Vagina (tissue), 2 donors: ENCODE measurements at regions not wholly inside any gene's neighbourhood (a gene's known extent, or its start where the extent isn't known, plus 50 kb on each side); places are given as distances from the start of the nearest gene placed in this dataset.

ENCODE experiments used
- DNase-seq, 2 donors: peaks; one replicate each; pipeline ENCODE4 v3.0.0-alpha.2; 2017; ENCODE audit errors: extremely low spot score in 2 of 2
- H3K27ac ChIP-seq: fragments of 200-600 bp; sonication (generic); one replicate; pipeline ENCODE4 v1.5.1; 2019
- H3K27me3 ChIP-seq: fragments of 200-600 bp; sonication (generic); one replicate; pipeline ENCODE4 v1.5.1; 2019
- H3K36me3 ChIP-seq, 2 donors: fragments of 200-600 bp; sonication (generic); one replicate each; pipeline ENCODE4 v1.5.1; 2017 to 2019
- H3K4me1 ChIP-seq: fragments of 200-600 bp; sonication (generic); one replicate; pipeline ENCODE4 v1.5.1; 2019
- H3K4me3 ChIP-seq, 2 donors: fragments of 200-600 bp; sonication (generic); 1 replicate in 1 of 2; 2 replicates in 1 of 2; pipeline ENCODE4 v1.5.1; 2016 to 2019
- H3K9me3 ChIP-seq: fragments of 200-600 bp; sonication (generic); one replicate; pipeline ENCODE4 v1.5.1; 2019
- POLR2A ChIP-seq, 2 donors: fragments of 450-650 bp; IDR thresholded peaks; one replicate each; pipeline ENCODE4 v1.6.1; 2017; ENCODE audit warnings: antibody characterized with exemption in 2 of 2, mild to moderate bottlenecking in 2 of 2, moderate library complexity in 2 of 2
- POLR2AphosphoS5 ChIP-seq, 2 donors: sonication (generic); formaldehyde crosslinking; IDR thresholded peaks; one replicate each; pipeline ENCODE4 v1.9.0; 2017; ENCODE audit warnings: antibody characterized with exemption in 2 of 2, mild to moderate bottlenecking in 2 of 2, low read depth in 1 of 2; ENCODE audit not compliant: insufficient read depth in 1 of 2
- intact Hi-C: fragments of 100-400 bp; cut with DNase I; formaldehyde crosslinking; loops from one replicate; pipeline ENCODE4 v1.15.1; 2023
- TF ChIP-seq, protein P1 (sequence below), 3 experiments: fragments of 450-650 bp in 2 of 3; fragments of 200-600 bp in 1 of 3; sonication (generic) in 1 of 3; IDR thresholded peaks; one replicate each; pipeline ENCODE4 v1.5.1; 2017 to 2019; ENCODE audit warnings: antibody characterized with exemption in 3 of 3, mild to moderate bottlenecking in 2 of 3, moderate library complexity in 2 of 3

DNA sequence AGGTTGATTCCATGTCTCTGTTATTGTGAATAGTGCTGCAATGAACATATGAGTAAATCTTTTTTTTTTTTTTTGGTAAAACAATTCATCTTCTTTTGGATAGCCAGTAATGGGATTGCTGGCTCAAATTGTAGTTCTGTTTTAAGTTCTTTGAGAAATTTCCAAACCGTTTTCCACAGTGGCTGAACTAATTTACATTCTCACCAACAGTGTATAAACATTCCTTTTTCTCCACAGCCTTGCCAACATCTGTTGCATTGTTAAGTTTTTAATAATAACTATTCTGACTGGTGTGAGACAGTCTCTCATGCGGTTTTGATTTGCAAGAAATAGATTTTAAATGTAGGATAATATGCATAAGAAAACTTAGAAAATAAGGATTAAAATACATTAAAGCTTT is 279.0 kb upstream of the EPHA3 start:
- no peak overlapping the region for H3K4me3 ChIP-seq
- no peaks in the 10 kb centered on the region for H3K27me3 ChIP-seq
- no peaks in the 10 kb centered on the region for H3K9me3 ChIP-seq
- H3K4me1 ChIP-seq = no peaks in the 10 kb centered on the region
- no peak overlapping the region for H3K27ac ChIP-seq
- DNase-seq = no peak
- no peaks in the 10 kb centered on the region for H3K36me3 ChIP-seq
- intact Hi-C loops = no loop called here
- no peak for TF ChIP-seq POLR2AphosphoS5 (IDR thresholded peaks at IDR 0.05; ENCODE audit: insufficient read depth in 1 of 2, low read depth in 1 of 2)
- TF ChIP-seq POLR2A (IDR thresholded peaks at IDR 0.05) = no peak
- TF ChIP-seq, protein P1, sequence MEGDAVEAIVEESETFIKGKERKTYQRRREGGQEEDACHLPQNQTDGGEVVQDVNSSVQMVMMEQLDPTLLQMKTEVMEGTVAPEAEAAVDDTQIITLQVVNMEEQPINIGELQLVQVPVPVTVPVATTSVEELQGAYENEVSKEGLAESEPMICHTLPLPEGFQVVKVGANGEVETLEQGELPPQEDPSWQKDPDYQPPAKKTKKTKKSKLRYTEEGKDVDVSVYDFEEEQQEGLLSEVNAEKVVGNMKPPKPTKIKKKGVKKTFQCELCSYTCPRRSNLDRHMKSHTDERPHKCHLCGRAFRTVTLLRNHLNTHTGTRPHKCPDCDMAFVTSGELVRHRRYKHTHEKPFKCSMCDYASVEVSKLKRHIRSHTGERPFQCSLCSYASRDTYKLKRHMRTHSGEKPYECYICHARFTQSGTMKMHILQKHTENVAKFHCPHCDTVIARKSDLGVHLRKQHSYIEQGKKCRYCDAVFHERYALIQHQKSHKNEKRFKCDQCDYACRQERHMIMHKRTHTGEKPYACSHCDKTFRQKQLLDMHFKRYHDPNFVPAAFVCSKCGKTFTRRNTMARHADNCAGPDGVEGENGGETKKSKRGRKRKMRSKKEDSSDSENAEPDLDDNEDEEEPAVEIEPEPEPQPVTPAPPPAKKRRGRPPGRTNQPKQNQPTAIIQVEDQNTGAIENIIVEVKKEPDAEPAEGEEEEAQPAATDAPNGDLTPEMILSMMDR (IDR thresholded peaks at IDR 0.05) = no peak

DNA sequence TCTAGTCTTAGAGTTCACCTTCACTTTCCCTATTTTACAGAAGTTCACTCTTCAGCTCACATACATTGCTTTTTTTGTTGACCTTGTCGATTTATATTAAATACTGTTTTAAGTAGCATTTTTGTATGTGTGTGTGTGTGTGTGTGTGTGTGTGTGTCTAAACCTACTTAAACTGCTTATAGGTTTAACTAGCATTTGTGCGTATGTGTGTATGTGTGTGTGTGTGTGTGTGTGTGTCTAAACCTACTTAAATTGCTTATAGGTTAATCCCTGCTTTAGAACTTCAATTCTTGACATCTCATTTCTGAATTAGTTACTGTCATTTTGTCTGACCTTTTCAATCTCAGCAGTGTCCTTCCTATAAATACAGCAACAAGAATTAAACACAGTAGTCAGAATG is 254.8 kb upstream of the EPHA3 start:
- TF ChIP-seq, protein P1 (IDR thresholded peaks at IDR 0.05) = no peak
- TF ChIP-seq POLR2A (IDR thresholded peaks at IDR 0.05) = no peak
- TF ChIP-seq POLR2AphosphoS5 (IDR thresholded peaks at IDR 0.05; ENCODE audit: insufficient read depth in 1 of 2, low read depth in 1 of 2) = no peak
- Histone ChIP-seq H3K36me3 (no peaks in the 10 kb centered on the region), H3K4me1 (no peaks in the 10 kb centered on the region), H3K27me3 (no peaks in the 10 kb centered on the region), H3K27ac (no peak overlapping the region), H3K4me3 (no peak overlapping the region), H3K9me3 (no peaks in the 10 kb centered on the region)
- DNase-seq = no peak
- intact Hi-C loops = no loop called here

DNA sequence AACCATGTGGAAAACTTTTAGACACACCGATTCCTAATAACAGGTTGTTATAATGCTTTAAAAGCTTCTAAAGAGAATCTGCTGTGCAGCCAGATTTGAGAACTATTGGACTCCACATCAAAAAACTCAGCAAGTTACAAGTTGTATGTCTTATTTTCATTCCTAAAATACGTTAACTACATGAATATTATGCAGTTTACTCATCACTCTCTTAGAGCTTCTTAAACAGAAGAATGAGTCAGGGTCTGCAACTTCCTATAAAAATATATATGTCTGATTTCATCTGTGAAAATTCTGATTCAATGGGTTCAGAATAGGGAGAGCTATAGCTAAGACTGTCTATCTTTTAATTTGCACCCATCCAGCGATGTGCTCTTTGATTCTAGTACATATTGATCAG is 244.2 kb upstream of the EPHA3 start:
- intact Hi-C loops = no loop called here

DNA sequence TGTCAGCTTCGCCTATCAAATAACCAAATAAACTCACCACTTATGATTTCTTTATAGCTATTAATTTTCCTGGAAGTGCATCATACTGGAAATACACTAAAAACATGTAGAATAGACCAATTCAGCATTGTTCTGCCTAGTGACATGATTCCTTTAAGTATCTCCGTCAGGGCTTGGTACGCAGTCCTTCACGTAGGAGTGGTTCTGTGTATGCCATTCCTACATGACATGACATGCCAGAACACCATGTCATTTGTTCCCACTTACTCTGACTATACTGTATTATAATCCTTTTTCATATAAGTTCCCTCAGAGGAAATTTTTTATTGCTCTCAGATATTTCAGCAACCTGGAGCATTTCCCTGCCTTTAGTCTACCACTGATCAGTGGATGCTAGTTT is 230.7 kb upstream of the EPHA3 start:
- Histone ChIP-seq H3K27me3 (no peaks in the 10 kb centered on the region), H3K4me3 (no peak overlapping the region), H3K4me1 (no peaks in the 10 kb centered on the region), H3K9me3 (no peaks in the 10 kb centered on the region), H3K27ac (no peak overlapping the region), H3K36me3 (no peaks in the 10 kb centered on the region)
- intact Hi-C loops = no loop called here
- TF ChIP-seq, protein P1 (IDR thresholded peaks at IDR 0.05) = no peak
- no peak for TF ChIP-seq POLR2A (IDR thresholded peaks at IDR 0.05)
- no peak for DNase-seq

More for the DNA sequence above, 244.2 kb upstream of the EPHA3 start:
- Histone ChIP-seq H3K27me3 (no peaks in the 10 kb centered on the region), H3K9me3 (no peaks in the 10 kb centered on the region), H3K4me1 (no peaks in the 10 kb centered on the region), H3K27ac (no peak overlapping the region), H3K4me3 (no peak overlapping the region), H3K36me3 (no peaks in the 10 kb centered on the region)
- TF ChIP-seq POLR2A (IDR thresholded peaks at IDR 0.05) (no peak), POLR2AphosphoS5 (IDR thresholded peaks at IDR 0.05; ENCODE audit: insufficient read depth in 1 of 2, low read depth in 1 of 2) (no peak)
- TF ChIP-seq, protein P1 (IDR thresholded peaks at IDR 0.05) = no peak
- DNase-seq = no peak

DNA sequence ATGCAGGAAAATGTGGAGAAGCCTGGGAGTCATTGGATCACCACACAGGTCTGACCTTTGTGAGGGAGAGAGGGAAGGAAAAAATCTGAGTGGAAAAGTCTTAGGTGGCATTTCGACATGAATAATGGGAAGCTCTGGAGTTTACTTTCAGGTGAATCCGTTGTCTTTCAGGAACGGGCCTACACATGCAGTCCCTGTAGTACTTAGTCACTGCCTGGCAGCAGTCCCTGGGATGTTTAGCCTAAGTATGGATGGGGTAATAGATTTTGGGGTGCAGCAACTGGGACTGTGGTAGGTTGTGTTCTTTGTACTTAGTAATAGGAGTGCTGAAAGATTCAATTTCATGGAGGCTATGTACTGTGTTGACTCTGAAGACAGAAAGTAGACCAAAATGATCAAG is 227.5 kb upstream of the EPHA3 start:
- Histone ChIP-seq H3K4me1 (no peaks in the 10 kb centered on the region), H3K36me3 (no peaks in the 10 kb centered on the region), H3K4me3 (no peak overlapping the region), H3K27ac (no peak overlapping the region), H3K27me3 (no peaks in the 10 kb centered on the region), H3K9me3 (no peaks in the 10 kb centered on the region)
- DNase-seq = no peak
- intact Hi-C loops = no loop called here
- TF ChIP-seq POLR2A (IDR thresholded peaks at IDR 0.05) (no peak), POLR2AphosphoS5 (IDR thresholded peaks at IDR 0.05; ENCODE audit: insufficient read depth in 1 of 2, low read depth in 1 of 2) (no peak)
- TF ChIP-seq, protein P1 (IDR thresholded peaks at IDR 0.05) = no peak
